Renal cortex interstitium (tissue), 11 donors: ENCODE measurements at regions not wholly inside any gene's neighbourhood (a gene's known extent, or its start where the extent isn't known, plus 50 kb on each side); places are given as distances from the start of the nearest gene placed in this dataset.
"Not testable (repeated sequence)": the region's sequence is repeated elsewhere in the genome, so short reads cannot be mapped to it uniquely, and the experiment has no call there.

ENCODE experiments used
- DNase-seq, 11 donors: peaks; one replicate each; pipeline ENCODE4 v3.0.0-alpha.2; 2013; ENCODE audit warnings: low read depth in 9 of 11, low spot score in 4 of 11; ENCODE audit errors: extremely low read depth in 1 of 11

- DNase-seq = no peak
Measured at GRCh38 chr15:35936284-35936683, 390.3 kb upstream of the DPH6 start.

DNA sequence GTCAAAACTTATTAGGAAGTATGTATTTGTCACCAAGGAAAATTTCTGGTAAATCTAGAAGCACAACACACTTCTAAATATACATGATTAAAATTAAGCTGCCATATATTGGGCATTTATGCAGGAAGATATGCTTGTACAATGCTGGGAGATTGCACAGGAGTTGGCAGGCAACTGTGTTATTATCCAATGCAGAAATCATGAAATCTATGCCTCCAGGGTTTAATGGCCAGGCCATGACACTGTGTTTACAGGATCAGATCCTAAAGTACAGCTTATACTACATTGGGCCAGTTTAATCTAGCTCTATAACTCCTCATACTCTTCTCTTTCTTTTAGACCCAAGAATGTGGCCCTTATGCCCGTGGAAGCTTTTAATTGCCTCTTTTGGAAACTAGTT lies 391.4 kb upstream of the DPH6 start:
- no peak for DNase-seq

- DNase-seq = no peak
Measured at GRCh38 chr15:35944945-35945585, 399.1 kb upstream of the DPH6 start.

DNA sequence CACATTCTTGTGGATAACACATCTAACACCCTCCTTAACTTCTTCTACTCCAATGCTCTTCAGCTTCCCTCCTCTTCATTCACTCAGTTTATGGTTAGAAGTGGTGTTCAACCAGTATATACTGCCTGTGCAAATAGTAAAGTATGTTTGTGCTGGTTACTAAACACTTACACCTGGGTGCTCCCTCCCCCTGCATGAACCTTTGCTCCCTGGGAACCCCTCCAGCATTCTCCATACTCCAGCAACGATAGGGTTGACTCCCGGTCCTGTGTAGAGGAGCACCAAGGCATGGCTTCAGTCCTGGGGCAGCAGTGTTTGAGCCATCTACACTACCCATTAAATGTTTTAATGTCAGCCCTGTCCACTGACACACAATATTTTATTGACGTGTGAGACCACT lies 407.5 kb upstream of the DPH6 start:
- no peak for DNase-seq

DNA sequence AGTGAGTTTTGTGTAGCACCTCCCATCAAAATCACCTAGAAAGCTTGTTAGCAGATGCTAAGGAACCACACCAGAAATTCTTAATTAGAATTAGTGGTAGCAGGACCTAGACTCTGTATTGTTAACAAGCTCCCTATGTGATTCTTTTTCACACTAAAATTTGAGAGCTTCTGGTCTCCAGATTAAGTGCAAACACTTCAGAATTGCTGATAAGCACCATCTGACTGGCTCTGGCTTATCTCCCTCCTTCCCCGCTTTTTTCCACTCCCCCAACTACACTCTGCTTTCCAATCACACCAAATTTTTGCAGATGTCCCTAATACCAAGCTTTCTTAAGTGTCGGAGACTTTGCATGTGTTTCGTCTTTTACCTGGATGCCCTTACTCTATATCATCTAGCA lies 410.1 kb upstream of the DPH6 start:
- no peak for DNase-seq

DNA sequence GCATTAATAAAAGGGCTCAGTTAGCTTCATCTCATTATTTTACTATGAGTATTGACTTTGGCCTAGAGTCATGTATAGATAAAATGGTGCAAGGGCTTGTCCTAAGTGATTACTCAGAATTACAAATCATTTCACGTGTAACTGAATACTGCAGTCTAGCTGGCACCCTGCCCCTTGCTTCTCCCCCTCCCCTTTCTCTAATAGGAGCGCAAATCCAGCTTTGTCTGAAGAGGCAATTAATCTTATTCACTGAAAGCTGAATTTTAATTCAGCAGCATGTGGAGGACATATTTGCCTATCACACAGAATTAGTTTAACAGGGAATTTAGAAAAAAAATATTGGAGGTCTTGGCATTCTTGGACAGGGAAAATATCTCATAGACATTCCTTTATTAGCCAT lies 412.1 kb upstream of the DPH6 start:
- peak in 2 of 11 donors; percentile 20 for DNase-seq

DNA sequence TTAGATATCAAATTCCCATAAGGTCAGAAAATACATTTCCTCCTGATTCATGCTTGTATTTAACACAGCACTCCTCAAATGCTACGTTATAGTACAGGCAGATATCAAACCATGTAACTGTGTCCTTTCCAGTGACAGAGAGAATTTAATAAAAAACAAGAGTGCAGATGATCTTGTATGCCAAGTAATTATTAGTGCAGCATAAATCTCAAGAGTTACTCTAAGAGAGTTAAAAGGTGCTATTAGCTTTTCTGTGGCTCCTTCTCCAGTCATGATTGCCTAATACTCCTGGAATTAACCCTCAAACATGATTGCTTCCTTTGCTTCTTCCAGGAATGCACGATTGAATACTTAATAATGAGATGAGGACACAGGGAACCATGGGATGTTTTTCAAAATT lies 413.0 kb upstream of the DPH6 start:
- peak in 1 of 11 donors; percentile 39 for DNase-seq

DNA sequence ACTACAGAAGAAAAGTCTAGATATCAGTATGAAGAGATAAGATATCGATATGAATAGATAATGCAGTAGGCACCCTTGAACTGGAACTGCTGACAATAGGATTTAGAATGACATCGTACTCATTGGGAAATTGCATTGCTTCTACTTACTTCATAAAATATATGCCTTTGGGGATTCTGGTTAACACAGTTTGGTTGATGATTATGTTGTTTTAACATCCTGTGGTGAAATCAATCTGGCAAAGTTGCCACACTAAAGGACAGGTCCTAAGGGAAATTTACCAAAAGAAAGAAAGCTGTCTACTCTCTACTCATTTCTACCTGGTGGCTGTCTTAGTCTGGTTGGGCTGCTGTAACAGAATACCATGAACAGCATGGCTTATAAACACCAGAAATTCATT lies 417.4 kb upstream of the DPH6 start:
- DNase-seq = no peak

DNA sequence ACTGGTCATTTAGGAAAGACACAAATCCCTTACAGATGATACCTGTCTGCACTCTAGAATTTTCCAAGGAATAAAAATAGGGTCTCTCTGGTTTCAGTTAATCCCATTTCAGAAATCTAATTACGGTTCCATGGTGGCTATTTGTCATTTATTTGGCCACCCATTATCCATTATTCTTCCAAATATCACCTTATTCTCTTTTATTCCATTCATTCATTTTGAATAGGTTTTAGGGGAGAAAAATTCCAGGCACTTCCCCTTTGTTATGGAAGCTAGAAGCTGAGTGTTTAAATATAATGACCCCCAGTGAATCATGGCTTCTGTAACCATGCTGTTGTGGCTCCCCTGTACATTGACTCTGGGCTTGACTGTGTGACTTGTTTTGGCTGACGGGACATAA lies 420.8 kb upstream of the DPH6 start:
- DNase-seq = no peak

DNA sequence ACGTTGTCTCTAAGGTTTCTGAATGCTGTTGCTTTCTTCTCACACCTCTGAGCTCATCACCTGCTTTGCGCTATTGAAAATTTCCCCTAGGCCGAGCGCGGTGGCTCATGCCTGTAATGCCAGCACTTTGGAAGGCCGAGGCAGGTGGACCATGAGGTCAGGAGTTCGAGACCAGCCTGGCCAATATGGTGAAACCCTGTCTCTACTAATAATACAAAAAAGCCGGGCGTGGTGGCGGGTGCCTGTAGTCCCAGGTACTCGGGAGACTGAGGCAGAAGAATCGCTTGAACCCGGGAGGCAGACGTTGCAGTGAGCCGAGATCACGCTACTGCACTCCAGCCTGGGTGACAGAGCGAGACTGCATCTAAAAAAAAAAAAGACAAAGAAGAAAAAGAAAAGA lies 422.0 kb upstream of the DPH6 start:
- DNase-seq = not testable (repeated sequence)

GRCh38 chr15:35973029-35973428 lies 427.1 kb upstream of the DPH6 start:
- DNase-seq = no peak

DNA sequence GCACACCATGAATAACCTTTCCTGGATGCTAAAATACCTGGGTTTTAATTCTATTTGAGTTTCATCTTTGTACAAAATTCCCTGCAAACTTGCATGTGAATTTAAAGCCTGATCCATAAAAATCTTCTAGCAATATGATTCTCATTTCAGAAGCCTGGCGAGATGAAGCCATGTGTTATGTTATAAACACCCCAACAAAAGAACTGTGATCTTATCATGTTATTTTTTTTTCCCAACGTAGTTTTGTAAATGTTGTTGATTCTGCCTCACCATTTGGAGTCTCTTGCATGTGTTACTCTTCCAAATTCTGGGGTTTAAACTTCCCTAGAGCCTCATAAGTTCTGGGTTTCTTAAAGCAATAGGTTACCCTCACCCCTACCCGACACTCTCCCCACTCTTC lies 428.1 kb upstream of the DPH6 start:
- DNase-seq = no peak

GRCh38 chr15:35975941-35976340 lies 430.0 kb upstream of the DPH6 start:
- no peak for DNase-seq

DNA sequence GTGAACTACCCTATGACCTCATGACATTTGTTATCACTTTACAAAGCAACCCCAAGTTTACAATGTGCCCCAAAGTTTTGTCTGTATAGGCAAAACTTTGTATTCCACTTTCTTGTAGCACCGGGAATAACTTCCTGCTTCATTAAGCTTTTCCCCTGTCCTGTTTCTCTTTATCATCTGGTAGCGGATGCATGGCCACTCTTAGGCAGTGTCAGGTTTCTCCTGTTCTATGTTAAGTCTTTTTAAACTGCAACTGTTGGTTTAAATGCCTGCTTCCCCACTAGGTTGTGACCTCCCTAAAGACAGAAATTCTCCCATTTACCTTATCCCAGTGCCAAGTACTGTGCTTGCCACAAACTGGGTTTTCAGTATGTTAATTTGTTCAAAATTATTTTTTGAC lies 433.6 kb upstream of the DPH6 start:
- DNase-seq = no peak

- DNase-seq = no peak
Measured at GRCh38 chr15:35980719-35981118, 434.8 kb upstream of the DPH6 start.

DNA sequence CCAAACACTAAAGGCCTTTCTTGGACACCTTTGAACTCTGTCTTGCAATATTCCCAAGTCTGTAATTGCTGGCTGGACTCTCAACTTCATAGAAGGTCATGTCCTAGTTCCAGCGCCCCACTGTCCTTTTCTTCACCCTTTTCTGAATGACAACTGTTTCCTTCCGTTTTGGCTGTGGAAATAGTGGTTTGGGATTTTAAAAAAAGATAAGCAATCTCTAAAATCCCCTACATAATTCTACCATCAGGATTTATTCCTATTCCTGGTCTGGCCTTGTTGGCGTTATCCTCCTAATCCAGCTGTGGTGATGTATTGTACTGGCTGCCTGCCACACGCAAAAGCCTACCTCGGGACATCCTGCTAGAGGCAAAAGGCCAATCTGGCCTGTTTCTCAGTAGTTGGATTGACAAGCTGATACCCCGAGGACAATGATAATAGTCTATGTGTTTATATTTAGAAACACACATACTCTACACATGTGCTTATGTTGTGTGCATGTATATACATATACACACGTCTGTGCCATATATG lies 440.3 kb upstream of the DPH6 start:
- peak in 10 of 11 donors; percentile 21 to 61 (median 42) for DNase-seq

GRCh38 chr15:35987056-35987455 lies 441.1 kb upstream of the DPH6 start:
- DNase-seq = no peak

DNA sequence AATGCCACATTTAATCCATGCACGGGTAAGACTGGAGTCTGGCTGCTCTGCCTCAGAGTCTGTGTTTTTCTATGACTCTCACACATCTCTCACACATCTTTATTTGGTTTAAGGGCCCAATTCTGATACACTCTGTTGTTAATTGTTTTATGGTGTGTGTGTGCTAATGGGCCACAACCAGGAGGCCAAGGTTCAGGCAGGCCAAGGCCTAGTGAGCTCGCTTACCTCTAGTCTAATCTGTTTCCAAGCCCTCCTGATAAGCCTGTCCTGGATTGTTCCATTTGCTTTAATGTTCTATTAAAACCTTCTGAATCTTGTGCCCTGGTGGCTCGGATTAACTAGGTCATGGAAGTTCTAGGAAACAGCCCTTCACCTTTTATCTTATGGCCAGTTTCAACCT lies 445.4 kb upstream of the DPH6 start:
- DNase-seq = no peak

GRCh38 chr15:35992791-35993190 lies 446.8 kb upstream of the DPH6 start:
- no peak for DNase-seq

DNA sequence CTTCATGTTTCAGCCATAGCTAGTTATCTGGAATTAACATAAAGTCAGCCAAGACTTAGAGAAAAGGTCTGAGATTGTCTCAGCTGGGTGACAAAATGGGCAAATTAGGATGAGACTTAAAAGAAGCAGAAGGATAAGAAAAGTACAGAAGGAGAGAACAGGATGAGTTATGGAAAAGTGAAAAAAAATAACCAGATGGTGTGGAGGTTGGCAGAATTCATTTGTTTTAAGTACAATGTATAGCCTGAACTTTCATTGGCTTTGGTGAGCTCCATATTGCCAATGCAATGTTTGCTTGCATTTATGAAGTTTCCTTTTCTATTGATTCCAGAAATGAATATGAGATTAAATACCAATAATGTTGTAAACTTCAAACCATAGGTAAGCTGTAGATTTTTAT lies 447.2 kb upstream of the DPH6 start:
- DNase-seq = no peak

DNA sequence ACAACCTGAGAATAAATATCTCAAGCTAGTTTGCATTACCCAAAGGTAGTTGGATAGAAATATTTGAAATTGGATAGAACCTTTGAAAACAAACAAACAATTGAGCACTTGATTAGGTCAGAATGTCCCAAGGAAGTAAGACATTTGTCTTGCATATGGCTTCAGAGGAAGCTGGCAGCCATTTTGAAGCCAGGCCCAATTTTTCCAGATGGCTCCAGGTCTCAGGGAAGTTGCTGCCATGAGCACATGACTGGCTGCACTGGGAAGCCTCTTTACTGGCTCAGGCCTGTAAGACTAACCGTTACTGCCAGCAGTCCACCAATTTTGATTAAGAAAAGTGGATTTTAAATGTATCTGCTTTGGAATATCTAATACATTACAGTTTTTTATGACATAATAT lies 448.9 kb upstream of the DPH6 start:
- no peak for DNase-seq
